ENCODE measurements at regions not wholly inside any gene's neighbourhood (a gene's known extent, or its start where the extent isn't known, plus 50 kb on each side); places are given as distances from the start of the nearest gene placed in this dataset.

- H3K27ac ChIP-seq (ENCODE audit: low read depth, low read length): no peak overlapping the region
- H2AFZ ChIP-seq (ENCODE audit: low read depth, low read length, severe bottlenecking): no peak overlapping the region
- H3K9me2 ChIP-seq (replicated peaks; ENCODE audit: insufficient read depth, low read length): no peaks in the 10 kb centered on the region
- H3K4me2 ChIP-seq (ENCODE audit: low read depth, low read length, poor library complexity, severe bottlenecking): no peak overlapping the region
- no peaks in the 10 kb centered on the region for H3K79me2 ChIP-seq (ENCODE audit: insufficient read depth, low read length)
- TF ChIP-seq, protein P1, sequence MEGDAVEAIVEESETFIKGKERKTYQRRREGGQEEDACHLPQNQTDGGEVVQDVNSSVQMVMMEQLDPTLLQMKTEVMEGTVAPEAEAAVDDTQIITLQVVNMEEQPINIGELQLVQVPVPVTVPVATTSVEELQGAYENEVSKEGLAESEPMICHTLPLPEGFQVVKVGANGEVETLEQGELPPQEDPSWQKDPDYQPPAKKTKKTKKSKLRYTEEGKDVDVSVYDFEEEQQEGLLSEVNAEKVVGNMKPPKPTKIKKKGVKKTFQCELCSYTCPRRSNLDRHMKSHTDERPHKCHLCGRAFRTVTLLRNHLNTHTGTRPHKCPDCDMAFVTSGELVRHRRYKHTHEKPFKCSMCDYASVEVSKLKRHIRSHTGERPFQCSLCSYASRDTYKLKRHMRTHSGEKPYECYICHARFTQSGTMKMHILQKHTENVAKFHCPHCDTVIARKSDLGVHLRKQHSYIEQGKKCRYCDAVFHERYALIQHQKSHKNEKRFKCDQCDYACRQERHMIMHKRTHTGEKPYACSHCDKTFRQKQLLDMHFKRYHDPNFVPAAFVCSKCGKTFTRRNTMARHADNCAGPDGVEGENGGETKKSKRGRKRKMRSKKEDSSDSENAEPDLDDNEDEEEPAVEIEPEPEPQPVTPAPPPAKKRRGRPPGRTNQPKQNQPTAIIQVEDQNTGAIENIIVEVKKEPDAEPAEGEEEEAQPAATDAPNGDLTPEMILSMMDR (IDR thresholded peaks at IDR 0.05; ENCODE audit: insufficient read depth, low read length, poor library complexity, severe bottlenecking): no peak
- no peak for TF ChIP-seq EZH2phosphoT487 (conservative IDR thresholded peaks at IDR 0.05; ENCODE audit: low read length)
- H3K36me3 ChIP-seq (ENCODE audit: low read length): no peaks in the 10 kb centered on the region
- no peaks in the 10 kb centered on the region for H4K20me1 ChIP-seq (ENCODE audit: low read depth, low read length)
- no peaks in the 10 kb centered on the region for H3K27me3 ChIP-seq (ENCODE audit: low read length)
- H3K9me3 ChIP-seq (ENCODE audit: insufficient read depth, low read length): no peaks in the 10 kb centered on the region
- H3K4me3 ChIP-seq (ENCODE audit: insufficient read depth, low read length, poor library complexity, severe bottlenecking): no peak overlapping the region
- no peak overlapping the region for H3K9ac ChIP-seq (ENCODE audit: low read length)
- no peaks in the 10 kb centered on the region for H3F3A ChIP-seq (ENCODE audit: insufficient read depth)
Observed at GRCh38 chr10:106173838-106174237, 990.7 kb downstream of the SORCS1 start.

GRCh38 chr10:106169241-106169640, 995.3 kb downstream of the SORCS1 start:
- no peak overlapping the region for H3K4me2 ChIP-seq (ENCODE audit: low read depth, low read length, poor library complexity, severe bottlenecking)
- H3K9me2 ChIP-seq (replicated peaks; ENCODE audit: insufficient read depth, low read length): no peaks in the 10 kb centered on the region
- H3K9me3 ChIP-seq (ENCODE audit: insufficient read depth, low read length): no peaks in the 10 kb centered on the region
- no peaks in the 10 kb centered on the region for H3K27me3 ChIP-seq (ENCODE audit: low read length)
- H3K27ac ChIP-seq (ENCODE audit: low read depth, low read length): no peak overlapping the region
- no peak overlapping the region for H3K9ac ChIP-seq (ENCODE audit: low read length)
- no peak overlapping the region for H3K4me3 ChIP-seq (ENCODE audit: insufficient read depth, low read length, poor library complexity, severe bottlenecking)
- no peaks in the 10 kb centered on the region for H3K36me3 ChIP-seq (ENCODE audit: low read length)
- TF ChIP-seq EZH2phosphoT487 (conservative IDR thresholded peaks at IDR 0.05; ENCODE audit: low read length): no peak
- TF ChIP-seq, protein P1 (IDR thresholded peaks at IDR 0.05; ENCODE audit: insufficient read depth, low read length, poor library complexity, severe bottlenecking): no peak
- no peaks in the 10 kb centered on the region for H3K79me2 ChIP-seq (ENCODE audit: insufficient read depth, low read length)
- H3F3A ChIP-seq (ENCODE audit: insufficient read depth): no peaks in the 10 kb centered on the region
- no peak overlapping the region for H2AFZ ChIP-seq (ENCODE audit: low read depth, low read length, severe bottlenecking)
- H4K20me1 ChIP-seq (ENCODE audit: low read depth, low read length): no peaks in the 10 kb centered on the region

DNA sequence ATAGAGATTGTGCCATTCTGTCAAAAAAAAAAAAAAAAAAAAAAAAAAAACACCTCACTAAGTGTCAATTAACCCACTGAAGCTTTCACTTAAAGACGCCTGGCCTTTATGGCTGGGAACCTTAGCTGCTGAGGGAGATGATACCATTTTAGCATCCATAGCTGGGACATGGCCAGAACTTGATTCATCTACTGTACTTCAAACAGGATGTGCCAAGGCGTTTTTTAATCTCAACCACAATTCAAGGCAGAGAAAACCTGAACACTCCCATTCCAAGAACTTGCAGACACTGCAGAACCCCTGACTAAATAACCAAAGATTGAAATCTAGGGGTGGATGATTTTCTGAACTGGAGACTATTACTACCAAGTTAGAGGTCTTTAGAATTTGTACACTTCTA, 996.6 kb downstream of the SORCS1 start:
- Histone ChIP-seq H3K4me3 (ENCODE audit: insufficient read depth, low read length, poor library complexity, severe bottlenecking) (no peak overlapping the region), H3K27ac (ENCODE audit: low read depth, low read length) (no peak overlapping the region), H3K79me2 (ENCODE audit: insufficient read depth, low read length) (no peaks in the 10 kb centered on the region), H3K9ac (ENCODE audit: low read length) (no peak overlapping the region), H3K27me3 (ENCODE audit: low read length) (no peaks in the 10 kb centered on the region), H3K4me2 (ENCODE audit: low read depth, low read length, poor library complexity, severe bottlenecking) (no peak overlapping the region), H3K9me2 (replicated peaks; ENCODE audit: insufficient read depth, low read length) (no peaks in the 10 kb centered on the region), H3K9me3 (ENCODE audit: insufficient read depth, low read length) (no peaks in the 10 kb centered on the region), H3K36me3 (ENCODE audit: low read length) (no peaks in the 10 kb centered on the region), H3F3A (ENCODE audit: insufficient read depth) (no peaks in the 10 kb centered on the region), H2AFZ (ENCODE audit: low read depth, low read length, severe bottlenecking) (no peak overlapping the region), H4K20me1 (ENCODE audit: low read depth, low read length) (no peaks in the 10 kb centered on the region)
- TF ChIP-seq EZH2phosphoT487 (conservative IDR thresholded peaks at IDR 0.05; ENCODE audit: low read length): no peak
- TF ChIP-seq, protein P1 (IDR thresholded peaks at IDR 0.05; ENCODE audit: insufficient read depth, low read length, poor library complexity, severe bottlenecking): no peak
